GF-D8 (cell line): ENCODE measurements at regions not wholly inside any gene's neighbourhood (a gene's known extent, or its start where the extent isn't known, plus 50 kb on each side); places are given as distances from the start of the nearest gene placed in this dataset.

Experiments
- DNase-seq: peaks from one replicate; lab custom pipeline; 2025; lab: John Stamatoyannopoulos, UW

DNA sequence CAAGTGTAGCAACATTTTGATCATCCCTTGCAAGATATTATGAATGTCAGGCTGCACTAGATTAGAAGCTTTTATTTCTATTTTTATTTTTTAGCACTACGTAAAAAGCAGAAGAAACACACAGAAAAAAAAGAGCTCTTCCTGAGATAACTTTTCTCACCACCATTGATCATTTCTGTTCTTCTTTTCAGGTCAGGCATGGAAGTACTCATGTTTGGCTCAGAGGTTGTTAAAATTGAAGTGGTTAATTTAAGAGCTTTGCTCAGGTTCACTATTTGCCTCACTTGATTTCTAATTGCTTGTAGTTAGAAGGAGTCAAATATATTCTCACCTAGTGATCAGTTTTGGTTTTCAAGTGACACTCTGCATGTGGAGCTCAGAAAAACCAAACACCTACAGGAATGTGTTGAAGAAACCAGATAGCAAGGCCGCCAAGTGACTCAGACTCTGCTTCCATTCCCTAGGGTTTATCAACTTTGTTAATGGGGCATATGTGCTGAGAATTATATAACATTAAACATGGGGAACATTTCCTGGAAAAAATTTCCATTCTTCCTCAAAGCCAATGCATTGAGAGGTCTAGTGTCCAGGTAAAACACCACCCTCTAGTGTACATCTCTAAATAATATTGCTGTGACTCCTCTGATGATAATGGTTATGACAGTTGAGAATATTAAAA, 679.8 kb downstream of the CETN3 start:
- DNase-seq, result no peak

DNA sequence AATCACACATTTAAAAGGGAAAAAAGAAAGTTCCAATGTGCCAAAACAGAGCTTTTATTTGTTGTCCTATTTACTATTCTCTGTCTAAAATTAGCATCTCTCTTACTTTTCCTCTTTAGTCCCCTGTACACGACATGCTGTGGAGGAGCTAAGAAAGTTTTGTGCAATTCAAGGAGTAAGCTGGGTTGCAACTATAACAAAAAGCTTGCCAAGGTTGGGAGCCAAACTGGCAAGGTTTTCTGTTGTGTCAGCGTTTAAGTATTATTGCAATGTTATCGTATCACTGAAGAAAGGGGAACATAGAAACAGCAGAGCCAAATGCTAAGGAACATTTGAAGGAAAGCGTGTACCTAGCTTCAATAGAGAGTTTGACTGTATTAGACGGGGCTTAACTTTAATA, 680.8 kb downstream of the CETN3 start:
- no peak for DNase-seq

DNA sequence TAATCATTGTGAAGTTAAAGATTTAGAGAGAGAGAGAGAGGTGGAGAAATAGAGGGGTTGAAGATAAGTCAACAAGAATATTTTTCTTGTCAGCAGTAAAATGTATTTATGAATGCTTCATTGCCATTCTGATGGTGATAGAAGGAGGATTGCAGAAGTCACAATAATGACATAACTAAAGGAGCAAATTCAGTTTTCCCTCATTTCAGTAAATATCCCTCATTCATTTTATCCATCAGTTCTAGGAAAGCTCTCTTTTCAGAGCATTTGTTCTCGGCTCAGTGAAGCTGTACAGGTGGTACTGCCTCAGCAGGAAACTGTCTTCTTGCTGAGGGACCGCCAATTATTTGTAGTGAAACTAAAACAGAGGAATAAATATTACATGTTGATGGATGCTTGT, 681.4 kb downstream of the CETN3 start:
- no peak for DNase-seq

DNA sequence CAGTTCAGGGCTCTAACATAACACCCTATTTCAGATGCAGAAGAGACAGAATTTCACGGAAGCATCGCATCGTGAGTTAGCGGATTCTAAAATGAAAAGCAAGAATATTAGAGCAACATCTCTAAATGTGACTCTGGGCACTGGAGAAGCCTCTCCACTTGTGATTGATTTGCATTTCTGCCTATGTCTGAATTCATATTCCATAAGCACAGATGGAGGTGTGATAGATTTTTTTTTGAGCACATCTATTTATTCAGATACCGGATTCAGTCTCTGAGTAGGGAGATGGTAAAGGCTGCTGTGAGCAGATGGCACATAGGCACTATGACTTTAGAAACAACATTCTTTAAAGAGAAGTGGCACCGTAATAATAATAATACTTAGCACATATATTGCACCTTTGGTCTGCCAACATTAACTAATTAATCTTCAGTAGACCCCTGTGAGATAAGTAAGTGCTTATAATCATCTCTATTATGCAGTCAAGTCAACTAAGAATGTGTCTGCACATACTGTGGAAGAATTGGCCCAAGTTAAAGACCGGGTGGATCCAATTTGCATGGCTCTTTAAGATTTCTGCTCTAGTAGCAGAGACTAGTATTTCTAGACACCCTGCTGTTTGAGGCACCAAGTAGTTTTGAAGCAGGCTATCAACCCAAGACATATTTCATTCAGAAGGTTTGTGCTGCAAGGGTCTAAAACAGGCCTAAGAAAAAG, 685.0 kb downstream of the CETN3 start:
- no peak for DNase-seq

DNA sequence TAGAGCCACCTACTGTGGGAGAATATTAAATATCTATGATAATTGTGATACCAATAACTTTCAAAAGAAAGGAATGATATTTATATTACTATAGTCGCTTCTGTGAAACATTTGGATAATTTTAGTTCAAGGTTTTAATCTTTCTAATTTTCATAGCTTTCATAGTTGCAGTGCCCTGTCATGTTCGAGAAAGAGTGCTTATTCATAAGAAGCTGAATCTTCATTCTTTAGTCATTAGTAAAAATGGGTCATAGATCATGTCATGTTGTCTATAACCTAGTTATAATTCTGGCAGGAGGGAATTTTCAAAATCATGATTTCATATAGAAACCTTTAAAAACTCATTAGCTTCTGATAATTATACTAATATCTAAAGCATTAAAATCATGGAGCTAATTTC, 685.6 kb downstream of the CETN3 start:
- no peak for DNase-seq

DNA sequence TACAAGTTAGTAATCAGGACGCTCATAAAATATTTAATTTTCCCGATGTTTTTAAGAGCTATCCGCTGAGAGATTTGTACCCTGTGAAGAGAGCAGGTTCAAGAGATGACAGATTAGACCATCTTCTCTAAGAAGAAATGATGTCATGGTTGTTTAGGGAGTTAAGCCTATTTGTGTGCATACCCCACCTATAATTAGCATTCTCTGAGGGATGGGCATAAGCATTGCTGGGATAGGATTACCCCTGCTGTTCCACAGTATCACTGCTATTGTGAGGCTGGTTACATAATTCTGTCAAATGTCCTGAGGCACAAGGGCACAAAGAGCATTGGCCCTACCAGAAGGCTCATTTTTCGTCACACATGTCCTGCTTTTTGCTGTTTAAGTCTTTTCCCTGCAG, 687.0 kb downstream of the CETN3 start:
- DNase-seq, result no peak

DNA sequence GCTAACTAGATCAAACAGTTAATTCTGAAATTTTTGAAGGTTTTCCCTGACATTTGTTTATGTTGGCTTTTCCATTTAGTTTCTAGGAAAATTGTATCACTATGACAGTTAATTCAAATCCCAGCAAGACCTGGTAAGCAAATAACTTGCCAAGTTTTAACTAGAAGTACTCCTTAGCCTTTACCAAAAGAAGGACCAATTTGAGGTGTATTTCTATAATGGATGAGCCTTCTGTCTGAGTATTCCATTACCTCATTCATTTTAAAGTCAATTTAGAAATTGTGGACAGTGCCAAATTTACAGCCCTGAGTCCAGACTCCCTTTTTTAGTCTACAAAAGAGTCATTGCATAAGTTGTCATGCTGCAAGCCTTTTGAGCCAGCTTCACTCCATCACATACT, 687.6 kb downstream of the CETN3 start:
- no peak for DNase-seq

DNA sequence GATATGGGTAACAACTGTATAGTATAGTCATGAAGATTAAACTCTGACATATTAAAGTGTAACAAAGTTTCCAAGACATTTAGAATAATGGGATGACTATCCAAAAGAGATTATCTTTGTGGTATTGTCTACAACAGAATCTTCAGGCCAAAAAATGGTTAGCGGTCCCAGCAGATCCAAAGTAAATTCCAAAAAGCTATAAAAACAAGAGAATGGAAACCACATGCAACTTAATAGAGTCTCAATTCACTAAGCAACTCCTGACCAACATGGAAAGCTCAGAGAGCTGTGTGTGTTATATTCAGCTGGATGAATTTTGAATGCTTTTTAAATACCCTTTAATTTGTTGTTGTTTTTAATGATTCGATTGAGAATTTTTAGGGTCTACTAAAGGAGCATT, 688.2 kb downstream of the CETN3 start:
- no peak for DNase-seq

DNA sequence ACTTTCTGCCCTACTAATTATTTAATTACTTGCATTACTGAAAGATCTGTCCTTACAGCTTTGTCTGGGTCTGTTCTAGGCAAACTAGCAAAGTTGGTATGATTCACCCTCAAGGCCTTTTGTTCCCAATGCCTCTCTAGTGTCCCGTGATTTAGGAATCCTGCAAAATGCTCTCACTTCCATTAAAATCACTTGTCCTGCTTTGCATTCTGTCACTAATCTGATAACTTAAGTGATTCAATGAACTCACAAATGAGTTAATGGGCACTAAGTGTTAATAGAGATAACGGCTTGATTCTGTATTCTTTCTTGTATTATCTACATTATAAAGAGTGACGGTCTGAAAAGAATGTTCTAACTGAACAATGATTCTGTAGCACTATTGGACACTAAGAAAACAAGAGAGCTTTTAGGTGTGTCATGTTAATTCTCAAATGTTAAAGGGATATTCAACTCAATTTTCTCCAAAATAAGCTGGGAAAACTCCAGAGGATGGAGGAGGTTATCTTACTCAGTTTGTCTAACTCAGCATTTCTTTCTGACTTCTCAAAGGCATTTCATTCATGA, 697.3 kb downstream of the CETN3 start:
- DNase-seq, result no peak

DNA sequence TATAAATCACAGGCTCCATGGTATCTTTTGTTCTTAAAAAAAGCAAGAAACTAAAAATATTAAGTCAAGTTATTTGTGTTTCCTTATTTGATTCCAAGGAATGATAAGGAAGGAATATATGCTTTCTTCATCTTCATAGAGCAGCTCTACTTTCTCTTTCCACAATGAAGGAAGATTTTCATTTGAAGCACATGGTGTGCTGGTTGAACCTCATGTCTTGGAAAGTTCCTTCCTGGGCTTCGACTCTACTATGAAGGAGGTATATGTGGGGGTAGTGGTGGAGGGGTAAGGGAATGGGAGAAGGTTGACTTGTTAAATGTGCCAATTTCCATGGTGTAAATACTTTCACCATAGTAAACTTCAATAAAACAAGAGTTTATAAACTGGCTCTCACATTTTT, 698.0 kb downstream of the CETN3 start:
- no peak for DNase-seq

DNA sequence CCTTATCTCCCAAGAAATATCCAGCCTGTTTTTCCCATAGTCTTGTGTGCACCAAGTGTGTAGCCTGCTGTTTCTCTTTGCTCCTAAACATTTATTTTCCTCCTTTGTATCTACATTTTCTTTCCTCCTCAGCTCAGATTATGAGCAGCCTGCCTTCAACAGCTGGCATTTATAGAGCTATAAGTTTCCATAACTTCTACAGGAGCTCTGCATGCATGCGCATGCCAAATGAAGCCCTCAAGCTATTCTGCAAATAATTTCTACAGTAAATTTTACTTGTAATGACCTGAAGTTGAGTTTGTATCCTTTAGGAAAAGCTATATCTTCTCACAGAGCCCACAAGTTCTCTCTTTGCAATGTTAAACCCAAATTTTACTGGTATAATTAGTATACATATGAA, 699.5 kb downstream of the CETN3 start:
- no peak for DNase-seq

DNA sequence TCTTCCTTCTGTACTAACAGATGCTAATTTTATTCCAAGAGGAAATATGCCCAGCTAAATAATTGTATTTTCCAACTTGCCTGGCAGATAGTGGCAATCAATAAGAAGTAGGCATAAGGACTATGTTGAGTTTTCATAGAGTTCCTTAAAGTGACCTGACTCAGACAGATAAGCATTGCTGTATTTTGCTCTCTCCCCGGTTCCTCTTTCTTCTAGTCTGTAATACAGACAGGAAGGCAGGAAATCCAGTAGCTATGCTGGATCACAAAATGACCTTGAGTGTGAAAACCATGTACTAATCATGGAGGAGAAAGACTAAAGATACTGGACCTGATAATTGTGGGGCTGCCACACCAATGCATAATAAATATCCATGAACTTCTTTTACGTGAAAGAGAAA, 701.7 kb downstream of the CETN3 start:
- DNase-seq, result no peak

DNA sequence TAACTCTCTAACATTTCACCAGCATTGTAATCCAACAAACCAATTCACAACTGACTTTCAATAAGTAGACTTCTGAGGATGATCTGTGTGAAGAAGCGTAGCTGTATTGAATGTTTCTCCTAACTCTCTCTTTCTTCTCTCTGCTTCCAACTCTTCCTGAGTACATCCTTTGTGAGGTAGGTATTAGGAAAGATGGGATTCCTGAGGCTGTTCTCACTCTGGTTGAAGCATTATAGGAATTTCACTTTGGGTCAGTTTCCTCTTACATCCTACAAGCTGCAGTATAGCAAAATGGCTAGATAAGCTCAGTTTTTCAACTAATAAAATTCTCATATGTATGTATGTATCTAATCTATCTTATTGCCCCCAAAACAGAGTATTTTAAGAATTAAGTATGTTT, 702.8 kb downstream of the CETN3 start:
- DNase-seq, result no peak

DNA sequence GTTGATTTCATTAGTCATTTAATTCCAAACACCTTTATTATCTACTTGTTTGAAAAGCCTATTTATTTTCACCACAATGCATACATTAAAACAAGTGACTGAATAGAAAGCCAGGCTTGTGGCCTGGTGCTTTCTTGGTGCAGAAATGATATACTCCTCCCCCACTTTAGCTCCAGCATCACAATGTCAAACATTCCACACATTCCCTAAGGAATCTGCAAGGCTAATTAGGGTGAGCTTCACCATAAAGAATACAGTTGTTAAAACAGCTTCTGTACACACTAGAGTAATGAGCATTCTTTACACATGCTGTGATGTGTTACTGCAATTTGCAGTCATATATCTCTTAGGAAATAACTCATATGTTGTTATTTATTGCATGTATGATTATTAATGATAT, 705.7 kb downstream of the CETN3 start:
- no peak for DNase-seq

DNA sequence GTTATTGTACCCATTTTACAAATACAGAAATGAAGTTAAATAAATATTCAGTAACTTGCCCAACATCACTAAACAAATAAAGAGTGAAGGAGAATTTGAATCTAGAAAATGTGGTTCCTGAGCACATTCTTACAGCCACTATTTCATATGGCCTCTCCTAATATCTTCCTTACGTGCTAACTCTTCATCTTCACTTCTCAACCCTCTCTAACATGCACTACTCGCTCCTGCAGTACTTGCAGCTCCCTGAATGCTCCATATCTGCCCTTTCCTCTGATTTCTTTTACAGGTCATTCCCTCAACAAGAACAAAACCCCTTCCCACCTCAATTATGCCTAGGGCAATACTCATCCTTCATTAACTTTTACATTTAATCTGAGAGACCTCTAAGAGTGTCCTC, 711.5 kb downstream of the CETN3 start:
- no peak for DNase-seq

DNA sequence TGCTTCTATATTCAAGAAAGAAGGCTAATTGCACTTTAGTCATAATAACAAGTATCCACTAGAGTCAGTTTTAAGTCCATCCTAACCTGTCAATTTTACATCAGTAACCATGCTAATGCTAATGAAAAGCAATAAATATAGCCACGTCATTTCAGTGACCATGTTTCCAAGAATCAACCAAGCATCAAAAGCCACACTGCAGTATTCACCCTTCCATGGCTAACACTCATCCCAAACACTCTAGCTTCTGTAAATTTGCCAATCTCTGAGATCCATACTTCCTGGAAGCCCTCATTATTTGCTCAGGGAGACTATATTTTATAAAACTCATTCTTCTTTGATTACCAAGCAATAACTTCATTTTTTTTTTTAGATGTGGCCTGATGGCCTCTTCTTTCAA, 712.0 kb downstream of the CETN3 start:
- no peak for DNase-seq

DNA sequence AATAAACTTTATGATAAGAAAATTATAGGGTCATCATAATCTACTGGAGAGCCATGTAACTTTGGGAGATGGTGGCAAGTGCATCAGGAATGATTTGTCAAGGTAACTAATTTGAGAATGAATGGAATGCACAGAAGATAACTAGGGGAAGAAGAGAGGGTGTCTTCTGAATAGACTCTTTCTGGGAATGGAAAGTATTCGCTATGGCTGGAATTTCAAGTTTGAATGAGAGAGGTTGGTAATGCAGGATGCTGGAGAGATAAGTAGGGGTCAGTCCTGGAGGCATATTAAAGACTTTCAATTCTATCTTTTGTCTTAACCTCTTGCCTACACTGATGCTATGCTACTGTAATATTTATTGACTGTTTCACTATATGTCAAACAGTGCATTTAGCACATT, 714.2 kb downstream of the CETN3 start:
- DNase-seq, result no peak

DNA sequence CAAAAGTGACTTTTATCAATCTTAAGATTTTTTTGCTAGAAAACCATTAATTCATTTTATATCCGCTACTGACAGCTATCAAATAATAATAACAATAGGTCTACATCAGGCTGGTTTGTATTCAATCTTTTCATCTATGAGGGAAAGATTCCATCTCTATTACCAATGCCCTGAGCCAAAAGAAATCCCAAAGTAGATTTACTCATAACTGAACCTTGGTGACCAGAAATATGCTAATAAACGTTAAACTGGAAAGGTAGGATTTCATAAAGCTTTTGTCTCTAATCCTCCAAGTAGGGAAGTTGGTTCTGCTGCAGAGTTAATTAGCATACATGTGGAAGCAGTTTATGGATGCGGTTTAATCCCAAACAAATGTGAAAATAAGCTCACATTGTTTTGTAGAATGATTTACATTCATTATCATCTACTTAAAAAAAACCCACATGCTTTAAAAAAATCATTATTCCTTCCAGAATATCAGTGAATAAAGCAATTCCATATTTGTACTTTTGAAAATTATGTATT, 715.5 kb downstream of the CETN3 start:
- DNase-seq, result no peak

DNA sequence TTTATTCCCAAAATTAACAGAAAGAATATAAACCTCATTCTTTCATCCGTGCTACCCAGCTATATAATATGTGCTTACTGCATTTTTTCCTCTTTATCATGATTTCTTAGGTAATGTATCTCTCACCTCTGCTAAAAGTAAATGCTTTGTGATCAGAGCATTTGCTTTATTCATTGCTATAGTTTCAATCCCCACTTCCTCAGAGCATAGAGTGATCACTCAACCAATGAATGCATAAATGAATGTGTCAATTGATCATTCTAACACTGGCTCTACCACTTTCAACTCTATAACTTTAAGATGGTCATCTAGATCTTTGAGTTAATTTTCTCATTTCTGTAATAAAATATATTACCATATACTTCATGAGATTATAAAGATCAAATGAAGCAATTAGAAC, 719.2 kb downstream of the CETN3 start:
- no peak for DNase-seq

DNA sequence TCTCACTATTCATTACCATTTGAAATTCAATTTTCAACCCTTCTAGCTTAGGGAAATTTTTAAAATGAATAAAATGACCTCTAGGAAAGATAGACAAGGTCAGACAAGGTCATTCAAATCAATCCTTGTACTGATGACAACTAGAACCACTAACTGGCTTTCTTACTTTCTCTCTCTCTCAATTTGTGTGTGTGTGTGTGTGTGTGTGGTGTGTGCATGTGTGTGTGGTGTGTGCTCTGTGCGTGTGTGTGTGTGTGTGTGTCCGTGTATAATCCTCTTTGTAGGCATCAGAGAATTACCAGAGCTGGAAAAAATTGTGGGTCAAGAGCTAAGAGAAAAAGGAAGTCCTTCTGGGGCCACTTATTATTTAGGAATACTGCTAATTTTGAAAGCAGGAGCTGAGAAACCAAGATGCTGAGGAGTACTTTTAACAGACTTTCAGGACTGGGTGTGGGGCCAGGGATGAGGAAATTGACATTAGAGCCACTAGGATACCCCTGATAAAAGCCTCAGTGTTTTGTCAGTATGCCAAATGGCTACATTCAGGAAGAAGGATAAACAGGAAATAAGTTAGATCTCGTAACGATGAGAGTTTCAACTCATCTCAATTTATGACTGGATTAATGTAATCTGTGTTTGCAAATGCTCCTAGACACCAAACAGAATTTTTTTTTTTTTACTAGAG, 723.3 kb downstream of the CETN3 start:
- DNase-seq, result no peak

DNA sequence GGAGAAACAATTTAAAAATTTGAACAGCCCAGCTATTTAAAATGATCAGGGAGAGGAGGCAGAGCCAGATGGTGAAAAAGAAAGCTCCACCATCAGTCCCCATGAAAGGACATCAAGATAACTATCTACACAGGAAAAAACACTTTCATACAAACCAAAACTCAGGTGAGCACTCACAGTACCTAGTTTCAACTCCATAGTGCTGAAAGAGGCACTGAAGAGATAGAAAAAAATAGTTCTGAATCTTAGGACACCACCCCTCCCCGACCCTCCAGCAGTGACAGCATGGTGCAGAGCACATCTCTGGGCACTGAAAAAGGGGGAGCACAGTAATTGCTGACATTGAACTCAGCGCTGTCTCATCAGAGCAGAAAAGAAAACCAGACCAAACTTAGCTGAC, 732.9 kb downstream of the CETN3 start:
- DNase-seq, result no peak

DNA sequence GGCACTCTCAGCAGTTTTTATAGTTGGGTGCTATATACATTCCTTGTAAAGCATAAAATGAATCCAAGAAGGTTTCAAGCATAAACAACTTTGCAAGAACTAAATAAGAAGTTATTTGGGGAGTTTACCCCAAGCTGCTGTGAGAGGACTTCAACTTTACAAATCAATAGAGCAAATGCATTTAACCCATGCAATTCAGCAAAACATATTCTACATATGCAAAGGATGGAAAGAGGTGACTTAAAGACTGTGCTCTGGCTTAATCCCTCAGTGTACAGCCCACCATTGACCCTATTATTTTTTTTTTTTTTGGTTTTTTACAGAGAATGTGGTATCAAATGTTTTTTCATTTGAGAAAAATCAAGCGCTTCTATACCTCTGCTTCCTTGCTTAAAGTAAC, 736.5 kb downstream of the CETN3 start:
- no peak for DNase-seq

DNA sequence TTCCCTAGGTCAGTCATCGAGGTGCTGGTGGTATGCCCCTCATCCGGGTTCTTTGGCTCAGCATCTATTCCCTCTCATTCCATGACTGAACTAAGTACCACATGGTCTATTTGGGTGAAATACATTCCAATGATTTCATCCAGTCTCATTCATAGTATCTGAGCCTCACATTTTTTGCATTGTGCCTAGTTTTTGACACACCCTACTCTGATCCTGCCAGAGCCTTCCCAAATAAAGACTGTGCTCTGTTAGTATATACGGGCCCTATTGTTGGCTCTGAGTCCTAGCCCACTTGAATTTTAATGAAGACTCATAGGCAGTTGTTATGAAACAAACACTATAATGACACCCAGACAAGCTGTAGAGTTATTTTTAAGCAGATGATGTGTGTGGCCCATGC, 740.7 kb downstream of the CETN3 start:
- no peak for DNase-seq
